A549 (cell line): ENCODE measurements at regions not wholly inside any gene's neighbourhood (a gene's known extent, or its start where the extent isn't known, plus 50 kb on each side); places are given as distances from the start of the nearest gene placed in this dataset.

ENCODE experiments used
- ATAC-seq, 2 experiments: fragments of 200-7000 bp in 1 of 2; fragments of >200 bp in 1 of 2; cut with Nextera tagmentation in 1 of 2; cut with Tn5 transposase in 1 of 2; 3 replicates each; pipeline versions ENCODE4 v1.8.0 to v1.9.1; 2018 to 2020; ENCODE audit warnings: mild to moderate bottlenecking in 1 of 2, moderate library complexity in 1 of 2
- CTCF ChIA-PET: fragments of 300-600 bp; sonication (Branson Sonifier 250); formaldehyde crosslinking; extraction: SDS; loops from one replicate; lab custom pipeline; 2021; ENCODE audit warnings: antibody characterized with exemption, inconsistent platforms; lab: Yijun Ruan, JAX
- POLR2A ChIA-PET: fragments of 350-600 bp; formaldehyde crosslinking; extraction: SDS; loops from one replicate; lab custom pipeline; 2021; ENCODE audit warnings: antibody characterized with exemption, inconsistent platforms; lab: Yijun Ruan, JAX
- DNase-seq, 2 experiments: peaks; one replicate each; pipeline versions ENCODE4 v3.0.0 to v3.0.0-alpha.2; 2011 to 2016; ENCODE audit warnings: low read depth in 1 of 2, low spot score in 1 of 2
- FAIRE-seq: peaks from 2 replicates; lab custom pipeline; 2011; peaks lifted over from hg19 to GRCh38; lab: Jason Lieb, UNC
- H3K27ac ChIP-seq, 2 experiments: fragments of >200 bp; sonication (Bioruptor Twin); formaldehyde crosslinking; 3 replicates each; pipeline ENCODE4 v1.5.1; 2016 to 2017
- H3K4me1 ChIP-seq: fragments of >200 bp; sonication (Bioruptor Twin); formaldehyde crosslinking; 3 replicates; pipeline ENCODE4 v1.6.1; 2016
- H3K4me2 ChIP-seq: fragments of >200 bp; sonication (Bioruptor Twin); formaldehyde crosslinking; 3 replicates; pipeline ENCODE4 v1.6.1; 2016
- H3K4me3 ChIP-seq: fragments of >200 bp; sonication (Bioruptor Twin); formaldehyde crosslinking; 3 replicates; pipeline ENCODE4 v1.5.1; 2016
- H3K9me3 ChIP-seq: fragments of >200 bp; sonication (Bioruptor Twin); formaldehyde crosslinking; 3 replicates; pipeline ENCODE4 v1.6.1; 2016
- ATOH8 ChIP-seq: fragments of 250-450 bp; sonication (Bioruptor Pico); IDR thresholded peaks from 2 replicates; pipeline ENCODE4 v1.5.0; 2020; ENCODE audit warnings: low read depth, mild to moderate bottlenecking, moderate library complexity
- BHLHE40 ChIP-seq: IDR thresholded peaks from 2 replicates; pipeline ENCODE4 v1.6.1; 2012; ENCODE audit warnings: low read depth, low read length, inconsistent platforms
- CBX2 ChIP-seq: fragments of 200-600 bp; sonication (generic); IDR thresholded peaks from 2 replicates; pipeline ENCODE4 v1.6.1; 2016; ENCODE audit warnings: low read depth, mild to moderate bottlenecking, borderline replicate concordance
- CHD2 ChIP-seq: fragments of 150-350 bp; IDR thresholded peaks from 2 replicates; pipeline ENCODE4 v1.6.1; 2014; ENCODE audit warnings: low read length; ENCODE audit not compliant: partially characterized antibody
- E2F6 ChIP-seq: IDR thresholded peaks from 2 replicates; pipeline ENCODE4 v1.6.1; 2012; ENCODE audit warnings: low read depth, borderline replicate concordance
- EHMT2 ChIP-seq: fragments of 200-600 bp; sonication (generic); IDR thresholded peaks from 2 replicates; pipeline ENCODE4 v1.6.1; 2016; ENCODE audit warnings: antibody characterized with exemption, low read depth, mild to moderate bottlenecking, moderate library complexity
- ELK1 ChIP-seq: fragments of 150-350 bp; IDR thresholded peaks from 2 replicates; pipeline ENCODE4 v1.6.1; 2014; ENCODE audit warnings: low read depth, mild to moderate bottlenecking, low read length
- ESRRA ChIP-seq: fragments of 150-350 bp; IDR thresholded peaks from 2 replicates; pipeline ENCODE4 v1.6.1; 2014; ENCODE audit warnings: mild to moderate bottlenecking, low read length, borderline replicate concordance
- FOSL2 ChIP-seq, 2 experiments: fragments of 450-650 bp in 1 of 2; fragments of >200 bp in 1 of 2; sonication (Bioruptor Twin) in 1 of 2; formaldehyde crosslinking; IDR thresholded peaks; 2 replicates each; pipeline versions ENCODE4 v1.5.0 to v1.6.1; 2016 to 2020; ENCODE audit warnings: mild to moderate bottlenecking in 1 of 2, moderate library complexity in 1 of 2
- GATA3 ChIP-seq: IDR thresholded peaks from 2 replicates; pipeline ENCODE4 v1.6.1; 2012; ENCODE audit warnings: borderline replicate concordance
- HDAC2 ChIP-seq: fragments of 200-600 bp; sonication (generic); IDR thresholded peaks from 2 replicates; pipeline ENCODE4 v1.6.1; 2016
- HES2 ChIP-seq: fragments of >200 bp; sonication (Bioruptor Twin); formaldehyde crosslinking; IDR thresholded peaks from 2 replicates; pipeline ENCODE4 v1.6.1; 2016
- HOXA7 ChIP-seq: fragments of 250-450 bp; sonication (Bioruptor Pico); IDR thresholded peaks from 2 replicates; pipeline ENCODE4 v1.5.0; 2020; ENCODE audit warnings: mild to moderate bottlenecking, moderate library complexity
- JUNB ChIP-seq: fragments of >200 bp; sonication (Bioruptor Twin); formaldehyde crosslinking; IDR thresholded peaks from 2 replicates; pipeline ENCODE4 v1.6.1; 2016
- KDM5A ChIP-seq: fragments of 200-600 bp; sonication (generic); IDR thresholded peaks from 2 replicates; pipeline ENCODE4 v1.6.1; 2016; ENCODE audit warnings: antibody characterized with exemption, mild to moderate bottlenecking
- MYC ChIP-seq: IDR thresholded peaks from 2 replicates; pipeline ENCODE4 v1.6.1; 2012; ENCODE audit warnings: mild to moderate bottlenecking, inconsistent platforms, low read length, improper control_type of control experiment, borderline replicate concordance
- NFE2L2 ChIP-seq: fragments of 150-350 bp; conservative IDR thresholded peaks from 2 replicates; pipeline ENCODE4 v1.6.1; 2014; ENCODE audit warnings: low read length
- PHF8 ChIP-seq: fragments of 200-600 bp; sonication (generic); IDR thresholded peaks from 2 replicates; pipeline ENCODE4 v1.6.1; 2016; ENCODE audit warnings: low read depth, mild to moderate bottlenecking, antibody characterized with exemption, moderate library complexity, borderline replicate concordance
- POLR2AphosphoS2 ChIP-seq: conservative IDR thresholded peaks from 2 replicates; pipeline ENCODE4 v1.6.1; 2012; ENCODE audit warnings: low read length, improper control_type of control experiment, inconsistent platforms
- RAD21 ChIP-seq, 2 experiments: fragments of >200 bp in 1 of 2; sonication (Bioruptor Twin) in 1 of 2; formaldehyde crosslinking in 1 of 2; IDR thresholded peaks in 1 of 2; conservative IDR thresholded peaks in 1 of 2; 2 replicates in 1 of 2; 3 replicates in 1 of 2; pipeline ENCODE4 v1.6.1; 2012 to 2018; ENCODE audit warnings: inconsistent platforms in 1 of 2
- RARB ChIP-seq: fragments of 250-450 bp; sonication (Bioruptor Pico); IDR thresholded peaks from 2 replicates; pipeline ENCODE4 v1.8.0; 2021; ENCODE audit warnings: mild to moderate bottlenecking, moderate library complexity
- RCOR1 ChIP-seq: fragments of 150-350 bp; IDR thresholded peaks from 2 replicates; pipeline ENCODE4 v1.6.1; 2014; ENCODE audit warnings: antibody characterized with exemption, low read length, low read depth
- RNF2 ChIP-seq: fragments of 200-600 bp; sonication (generic); IDR thresholded peaks from 2 replicates; pipeline ENCODE4 v1.6.1; 2016; ENCODE audit warnings: low read depth, mild to moderate bottlenecking, antibody characterized with exemption, moderate library complexity, borderline replicate concordance
- ZFP36 ChIP-seq: fragments of 450-650 bp; IDR thresholded peaks from 2 replicates; pipeline ENCODE4 v1.6.1; 2014; ENCODE audit warnings: borderline replicate concordance; ENCODE audit not compliant: partially characterized antibody
- ZNF302 ChIP-seq: fragments of 250-450 bp; sonication (Bioruptor Pico); IDR thresholded peaks from 2 replicates; pipeline ENCODE4 v1.9.0; 2021; ENCODE audit warnings: inconsistent platforms, mild to moderate bottlenecking, moderate library complexity
- ZSCAN20 ChIP-seq: fragments of 250-450 bp; sonication (Bioruptor Pico); IDR thresholded peaks from 2 replicates; pipeline ENCODE4 v1.8.0; 2022; ENCODE audit warnings: mild to moderate bottlenecking, moderate library complexity
- WGBS: methylation state at CpG from one replicate; pipeline ENCODE4 v1.1.6; 2017; ENCODE audit errors: missing lambda C conversion rate; 5-methylcytosine and 5-hydroxymethylcytosine counted together
- TF ChIP-seq, protein P1 (sequence below): fragments of >200 bp; sonication (Bioruptor Twin); formaldehyde crosslinking; IDR thresholded peaks from 3 replicates; pipeline ENCODE4 v1.5.1; 2016

DNA sequence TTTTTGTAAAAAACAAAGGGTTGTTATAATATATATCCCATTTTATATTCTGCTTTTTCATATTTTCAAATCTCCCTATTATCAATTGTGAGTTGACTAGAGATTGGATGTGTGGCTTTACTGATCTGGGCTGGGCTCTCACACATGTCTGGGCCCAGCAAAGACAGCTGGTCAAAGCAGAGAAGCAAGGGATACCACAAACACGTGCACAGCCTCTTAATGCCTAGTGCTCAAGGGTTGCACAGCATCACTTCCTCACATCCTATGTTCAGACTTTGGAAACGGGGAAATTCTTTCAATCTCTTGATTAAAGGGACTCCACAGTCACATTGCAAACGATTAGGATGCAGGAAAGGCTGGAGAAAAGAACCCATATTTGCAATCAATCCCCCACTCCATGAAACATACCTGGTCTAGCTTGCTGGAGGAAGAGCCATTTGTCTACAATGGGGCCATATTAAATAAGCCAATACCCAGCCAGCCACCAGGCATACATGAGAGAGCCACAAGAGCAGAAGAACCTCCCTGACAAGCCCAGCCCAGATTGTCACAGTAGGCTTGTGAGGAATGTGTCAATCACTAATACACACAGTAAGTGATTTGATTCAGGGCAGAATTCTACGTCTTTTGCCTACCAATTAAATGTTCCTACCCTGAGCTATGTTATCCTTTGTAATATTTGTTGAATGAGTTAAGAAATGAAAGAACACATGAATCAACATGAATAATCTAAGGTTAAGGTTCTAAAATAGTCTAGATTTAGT lies 431.2 kb downstream of the TNS3 start:
- peak; percentile 28 for FAIRE-seq
- TF ChIP-seq KDM5A (no peak), GATA3 (no peak), FOSL2 (IDR thresholded peaks at IDR 0.05) (no peak), FOSL2 (CRISPR knock-in tag; IDR thresholded peaks at IDR 0.05) (no peak), RARB (no peak), HDAC2 (no peak), PHF8 (no peak), POLR2AphosphoS2 (no peak), ZFP36 (no peak), ELK1 (no peak), CHD2 (no peak), ZSCAN20 (CRISPR knock-in tag) (no peak), RNF2 (no peak), ZNF302 (CRISPR knock-in tag) (no peak), CBX2 (no peak), NFE2L2 (no peak), BHLHE40 (no peak)
- TF ChIP-seq, protein P1, sequence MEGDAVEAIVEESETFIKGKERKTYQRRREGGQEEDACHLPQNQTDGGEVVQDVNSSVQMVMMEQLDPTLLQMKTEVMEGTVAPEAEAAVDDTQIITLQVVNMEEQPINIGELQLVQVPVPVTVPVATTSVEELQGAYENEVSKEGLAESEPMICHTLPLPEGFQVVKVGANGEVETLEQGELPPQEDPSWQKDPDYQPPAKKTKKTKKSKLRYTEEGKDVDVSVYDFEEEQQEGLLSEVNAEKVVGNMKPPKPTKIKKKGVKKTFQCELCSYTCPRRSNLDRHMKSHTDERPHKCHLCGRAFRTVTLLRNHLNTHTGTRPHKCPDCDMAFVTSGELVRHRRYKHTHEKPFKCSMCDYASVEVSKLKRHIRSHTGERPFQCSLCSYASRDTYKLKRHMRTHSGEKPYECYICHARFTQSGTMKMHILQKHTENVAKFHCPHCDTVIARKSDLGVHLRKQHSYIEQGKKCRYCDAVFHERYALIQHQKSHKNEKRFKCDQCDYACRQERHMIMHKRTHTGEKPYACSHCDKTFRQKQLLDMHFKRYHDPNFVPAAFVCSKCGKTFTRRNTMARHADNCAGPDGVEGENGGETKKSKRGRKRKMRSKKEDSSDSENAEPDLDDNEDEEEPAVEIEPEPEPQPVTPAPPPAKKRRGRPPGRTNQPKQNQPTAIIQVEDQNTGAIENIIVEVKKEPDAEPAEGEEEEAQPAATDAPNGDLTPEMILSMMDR = no peak

GRCh38 chr7:47149971-47150370 lies 431.9 kb downstream of the TNS3 start:
- TF ChIP-seq PHF8 = no peak
- TF ChIP-seq FOSL2 (IDR thresholded peaks at IDR 0.05) = no peak
- no peak for TF ChIP-seq FOSL2 (CRISPR knock-in tag; IDR thresholded peaks at IDR 0.05)
- TF ChIP-seq RARB = no peak
- no peak for TF ChIP-seq HES2
- no peak for TF ChIP-seq E2F6
- TF ChIP-seq MYC = no peak
- no peak for TF ChIP-seq ZNF302 (CRISPR knock-in tag)
- TF ChIP-seq EHMT2 = no peak
- no peak for TF ChIP-seq ELK1
- TF ChIP-seq BHLHE40 = no peak
- TF ChIP-seq HOXA7 = no peak
- no peak for TF ChIP-seq ATOH8 (CRISPR knock-in tag)
- TF ChIP-seq JUNB = no peak
- TF ChIP-seq ESRRA = no peak
- no peak for TF ChIP-seq RCOR1
- TF ChIP-seq RAD21 (conservative IDR thresholded peaks at IDR 0.05 in 1 of 2, IDR thresholded peaks at IDR 0.05 in 1 of 2) = no peak
- Histone ChIP-seq H3K4me3 (no peak overlapping the region), H3K27ac (0 out of 6 replicates have a peak overlapping the region, but pooled peaks of 1 of the 2 experiments have one; percentile 12), H3K4me2 (no peak overlapping the region), H3K9me3 (no peaks in the 10 kb centered on the region), H3K4me1 (peaks cover 33% of the 10 kb centered on the region)
- no peak for ATAC-seq
- 83% methylated on average over 4 of the region's 4 CpGs for WGBS
- ChIA-PET POLR2A (no interaction called here), CTCF (interaction anchor here (1.2 kb wide), 1 partner anchor 49 kb away, joined by 3 read pairs; no protein-coding TSS in a partner anchor)
- no peak for DNase-seq
- FAIRE-seq = no peak

More for the DNA sequence above, 431.2 kb downstream of the TNS3 start:
- WGBS = 42% methylated on average over 4 of the region's 4 CpGs
- H3K4me3 ChIP-seq = no peak overlapping the region
- no peak overlapping the region for H3K4me2 ChIP-seq
- H3K27ac ChIP-seq = no peak overlapping the region
- peaks cover 33% of the 10 kb centered on the region for H3K4me1 ChIP-seq
- CTCF ChIA-PET = interaction anchor here (1.2 kb wide), 1 partner anchor 50 kb away, joined by 3 read pairs; no protein-coding TSS in a partner anchor
- no peak for ATAC-seq
- POLR2A ChIA-PET = no interaction called here
- no peak for DNase-seq
- no peaks in the 10 kb centered on the region for H3K9me3 ChIP-seq
